H1 (cell line): ENCODE measurements at regions not wholly inside any gene's neighbourhood (a gene's known extent, or its start where the extent isn't known, plus 50 kb on each side); places are given as distances from the start of the nearest gene placed in this dataset.

ENCODE experiments used
- CTCF ChIA-PET: fragments of 300-600 bp; sonication (Branson Sonifier 250); formaldehyde crosslinking; loops from one replicate; lab custom pipeline; 2021; ENCODE audit not compliant: partially characterized antibody; lab: Charles Lee
- POLR2A ChIA-PET: fragments of 300-600 bp; sonication (Branson Sonifier 250); formaldehyde crosslinking; loops from one replicate; lab custom pipeline; 2021; ENCODE audit warnings: inconsistent platforms; ENCODE audit not compliant: partially characterized antibody; lab: Charles Lee
- DNase-seq, 2 experiments: peaks; one replicate each; pipeline versions ENCODE4 v3.0.0 to v3.0.0-alpha.2; 2010 to 2022; ENCODE audit warnings: low spot score in 2 of 2, low read depth in 1 of 2, mixed read lengths in 1 of 2
- FAIRE-seq: peaks from 2 replicates; lab custom pipeline; 2011; peaks lifted over from hg19 to GRCh38; lab: Jason Lieb, UNC
- H2AFZ ChIP-seq: 2 replicates; pipeline ENCODE4 v1.8.1; 2012; ENCODE audit warnings: low read length, inconsistent platforms
- H2AK5ac ChIP-seq: 2 replicates; pipeline ENCODE4 v1.6.1; 2013; ENCODE audit warnings: low read depth, low read length
- H2BK120ac ChIP-seq: replicated peaks from 2 replicates; pipeline ENCODE3; 2013; ENCODE audit warnings: low read depth, low read length, inconsistent platforms
- H2BK12ac ChIP-seq: 2 replicates; pipeline ENCODE4 v1.6.1; 2013; ENCODE audit warnings: low read depth, low read length
- H2BK15ac ChIP-seq: 2 replicates; pipeline ENCODE4 v1.6.1; 2013; ENCODE audit warnings: low read length
- H2BK20ac ChIP-seq: 2 replicates; pipeline ENCODE4 v1.6.1; 2013; ENCODE audit warnings: low read length
- H2BK5ac ChIP-seq: 2 replicates; pipeline ENCODE4 v1.6.1; 2013; ENCODE audit warnings: low read depth, low read length
- H3K14ac ChIP-seq: 2 replicates; pipeline ENCODE4 v1.6.1; 2013; ENCODE audit warnings: inconsistent platforms; ENCODE audit not compliant: insufficient read length
- H3K18ac ChIP-seq: 2 replicates; pipeline ENCODE4 v1.6.1; 2013; ENCODE audit warnings: low read length; ENCODE audit errors: extremely low read depth
- H3K23ac ChIP-seq: 2 replicates; pipeline ENCODE4 v1.6.1; 2013; ENCODE audit warnings: inconsistent platforms; ENCODE audit not compliant: insufficient read length
- H3K23me2 ChIP-seq: 2 replicates; pipeline ENCODE4 v1.6.1; 2013; ENCODE audit warnings: low read depth, low read length
- H3K27ac ChIP-seq: 2 replicates; pipeline ENCODE4 v1.6.1; 2011; ENCODE audit warnings: low read depth, low read length, inconsistent platforms
- H3K27me3 ChIP-seq, 4 experiments: replicated peaks in 1 of 4; 1 replicate in 1 of 4; 2 replicates in 3 of 4; pipeline versions ENCODE4 v1.6.1 to v1.8.1; 2011 to 2013; ENCODE audit warnings: low read length in 3 of 4, mild to moderate bottlenecking in 3 of 4, inconsistent platforms in 2 of 4, mixed read lengths in 2 of 4, moderate library complexity in 1 of 4; ENCODE audit not compliant: control insufficient read depth in 3 of 4, insufficient read depth in 3 of 4; ENCODE audit errors: extremely low read depth in 1 of 4
- H3K36me3 ChIP-seq, 4 experiments: 2 replicates each; pipeline versions ENCODE4 v1.6.1 to v1.8.1; 2011 to 2013; ENCODE audit warnings: mild to moderate bottlenecking in 4 of 4, low read length in 3 of 4, moderate library complexity in 2 of 4, control low read depth in 1 of 4, inconsistent platforms in 1 of 4; ENCODE audit not compliant: insufficient read depth in 4 of 4, control insufficient read depth in 2 of 4
- H3K4ac ChIP-seq: replicated peaks from 2 replicates; pipeline ENCODE3; 2013; ENCODE audit warnings: low read length, low read depth, mixed read lengths, inconsistent platforms; ENCODE audit not compliant: insufficient read length
- H3K4me1 ChIP-seq, 4 experiments: replicated peaks in 1 of 4; 1 replicate in 1 of 4; 2 replicates in 3 of 4; pipeline versions ENCODE4 v1.6.1 to v1.8.1; 2011 to 2013; ENCODE audit warnings: low read length in 3 of 4, inconsistent platforms in 2 of 4, mixed read lengths in 1 of 4; ENCODE audit not compliant: insufficient read depth in 4 of 4, control insufficient read depth in 3 of 4
- H3K4me2 ChIP-seq, 2 experiments: 2 replicates each; pipeline versions ENCODE4 v1.6.1 to v1.8.1; 2011 to 2013; ENCODE audit warnings: low read depth in 2 of 2, low read length in 2 of 2, control low read depth in 1 of 2, inconsistent platforms in 1 of 2, mild to moderate bottlenecking in 1 of 2; ENCODE audit not compliant: insufficient read depth in 1 of 2
- H3K4me3 ChIP-seq, 4 experiments: fragments of 200-600, 300-600 bp in 1 of 4; sonication (generic), shearing (Covaris generic), sonication (Bioruptor Twin) in 1 of 4; 2 replicates each; pipeline versions ENCODE4 v1.5.1 to v1.8.1; 2011 to 2016; ENCODE audit warnings: low read length in 4 of 4, low read depth in 3 of 4, control low read depth in 2 of 4, inconsistent platforms in 2 of 4, mild to moderate bottlenecking in 2 of 4, mixed read lengths in 1 of 4, moderate library complexity in 1 of 4; ENCODE audit not compliant: insufficient read depth in 2 of 4; ENCODE audit errors: extremely low read depth in 1 of 4
- H3K56ac ChIP-seq: replicated peaks from 2 replicates; pipeline ENCODE3; 2013; ENCODE audit warnings: low read depth, mild to moderate bottlenecking, mixed read lengths, low read length, inconsistent platforms; ENCODE audit not compliant: insufficient read length
- H3K79me1 ChIP-seq: 2 replicates; pipeline ENCODE4 v1.6.1; 2013; ENCODE audit warnings: low read depth, low read length, control low read depth
- H3K79me2 ChIP-seq, 2 experiments: 2 replicates each; pipeline versions ENCODE4 v1.6.1 to v1.8.1; 2012 to 2013; ENCODE audit warnings: low read length in 2 of 2, mild to moderate bottlenecking in 2 of 2, inconsistent platforms in 1 of 2; ENCODE audit not compliant: insufficient read depth in 2 of 2, control insufficient read depth in 1 of 2
- H3K9ac ChIP-seq, 4 experiments: replicated peaks in 1 of 4; 1 replicate in 1 of 4; 2 replicates in 3 of 4; pipeline versions ENCODE4 v1.6.1 to v1.8.1; 2011 to 2013; ENCODE audit warnings: low read depth in 3 of 4, low read length in 3 of 4, control low read depth in 2 of 4, mild to moderate bottlenecking in 2 of 4, moderate library complexity in 2 of 4, inconsistent platforms in 1 of 4; ENCODE audit errors: extremely low read depth in 1 of 4
- H3K9me3 ChIP-seq, 2 experiments: 2 replicates each; pipeline versions ENCODE4 v1.6.1 to v1.8.1; 2012 to 2013; ENCODE audit warnings: mild to moderate bottlenecking in 2 of 2, moderate library complexity in 2 of 2, control low read depth in 1 of 2, inconsistent platforms in 1 of 2, low read depth in 1 of 2, low read length in 1 of 2, mixed read lengths in 1 of 2; ENCODE audit not compliant: insufficient read depth in 2 of 2
- H4K20me1 ChIP-seq, 2 experiments: replicated peaks in 1 of 2; 2 replicates each; pipeline versions ENCODE3 to v1.8.1; 2011 to 2013; ENCODE audit warnings: inconsistent platforms in 2 of 2, low read length in 2 of 2, mild to moderate bottlenecking in 1 of 2; ENCODE audit not compliant: insufficient read depth in 2 of 2, control insufficient read depth in 1 of 2
- H4K5ac ChIP-seq: 2 replicates; pipeline ENCODE4 v1.6.1; 2013; ENCODE audit warnings: low read length, low read depth, mixed read lengths, inconsistent platforms; ENCODE audit not compliant: insufficient read length
- H4K8ac ChIP-seq: 2 replicates; pipeline ENCODE4 v1.8.0; 2013; ENCODE audit warnings: mild to moderate bottlenecking, moderate library complexity, low read length, inconsistent platforms; ENCODE audit not compliant: insufficient read depth; ENCODE audit errors: extremely low read depth
- H4K91ac ChIP-seq: replicated peaks from 2 replicates; pipeline ENCODE3; 2013; ENCODE audit warnings: low read length, mixed read lengths, inconsistent platforms; ENCODE audit not compliant: insufficient read length
- ASH2L ChIP-seq: fragments of 200-600, 300-600 bp; sonication (generic); IDR thresholded peaks from one replicate; pipeline ENCODE4 v1.7.1; 2017; ENCODE audit warnings: low read length
- BCL11A ChIP-seq, 2 experiments: IDR thresholded peaks; one replicate each; pipeline ENCODE4 v1.6.1; 2011; ENCODE audit warnings: low read depth in 2 of 2, low read length in 2 of 2, mild to moderate bottlenecking in 2 of 2
- EGR1 ChIP-seq: IDR thresholded peaks from 2 replicates; pipeline ENCODE4 v1.6.1; 2011; ENCODE audit warnings: low read depth, low read length, borderline replicate concordance
- KDM1A ChIP-seq: fragments of 200-600, 300-600 bp; sonication (generic); IDR thresholded peaks from 2 replicates; pipeline ENCODE4 v1.7.1; 2016; ENCODE audit warnings: mild to moderate bottlenecking, low read length, borderline replicate concordance
- MAFK ChIP-seq: IDR thresholded peaks from 2 replicates; pipeline ENCODE4 v1.6.1; 2012; ENCODE audit warnings: low read depth, mild to moderate bottlenecking, improper control_type of control experiment, low read length
- SUZ12 ChIP-seq: fragments of 200-600 bp; sonication (generic); IDR thresholded peaks from 2 replicates; pipeline ENCODE4 v1.6.1; 2012; ENCODE audit warnings: mild to moderate bottlenecking, inconsistent platforms, low read length, moderate library complexity, mixed read lengths
- ZNF274 ChIP-seq: IDR thresholded peaks from 2 replicates; pipeline ENCODE4 v1.7.0; 2012; ENCODE audit warnings: low read length, borderline replicate concordance; ENCODE audit errors: extremely low read depth
- WGBS, 2 experiments: shearing (Covaris generic) in 1 of 2; methylation state at CpG; one replicate each; pipeline versions ENCODE4 v1.1.6 to v1.1.7; 2013 to 2015; ENCODE audit warnings: low lambda C conversion rate in 2 of 2, mixed read lengths in 2 of 2, inconsistent platforms in 1 of 2, low coverage in 1 of 2, missing lambda C conversion rate in 1 of 2; ENCODE audit not compliant: insufficient replicate concordance in 2 of 2, insufficient coverage in 1 of 2, insufficient read length in 1 of 2; ENCODE audit errors: extremely low coverage in 1 of 2, missing lambda C conversion rate in 1 of 2; 5-methylcytosine and 5-hydroxymethylcytosine counted together
- TF ChIP-seq, protein P1 (sequence below): IDR thresholded peaks from 2 replicates; pipeline ENCODE4 v1.6.1; 2011; ENCODE audit warnings: low read length, improper control_type of control experiment

GRCh38 chr22:48835364-48835763, 992.3 kb downstream of the BRD1 start:
- no peak overlapping the region for H2BK12ac ChIP-seq
- no peaks in the 10 kb centered on the region for H3K79me2 ChIP-seq
- no peak overlapping the region for H3K23ac ChIP-seq
- peaks cover 0 to 2% (median 0%) of the 10 kb centered on the region in 4 experiments; a peak in 3 of 7 replicates for H3K4me1 ChIP-seq
- no peak overlapping the region for H2BK5ac ChIP-seq
- H3K9me3 ChIP-seq, result peaks cover 0 to 9% of the 10 kb centered on the region in 2 experiments; a peak in 2 of 4 replicates
- H3K36me3 ChIP-seq, result no peaks in the 10 kb centered on the region
- no peak overlapping the region for H3K4ac ChIP-seq
- TF ChIP-seq BCL11A (IDR thresholded peaks at IDR 0.05; ENCODE audit: low read depth in 2 of 2, low read length in 2 of 2), result no peak
- TF ChIP-seq KDM1A, result no peak
- no peak for TF ChIP-seq EGR1
- TF ChIP-seq, protein P1, sequence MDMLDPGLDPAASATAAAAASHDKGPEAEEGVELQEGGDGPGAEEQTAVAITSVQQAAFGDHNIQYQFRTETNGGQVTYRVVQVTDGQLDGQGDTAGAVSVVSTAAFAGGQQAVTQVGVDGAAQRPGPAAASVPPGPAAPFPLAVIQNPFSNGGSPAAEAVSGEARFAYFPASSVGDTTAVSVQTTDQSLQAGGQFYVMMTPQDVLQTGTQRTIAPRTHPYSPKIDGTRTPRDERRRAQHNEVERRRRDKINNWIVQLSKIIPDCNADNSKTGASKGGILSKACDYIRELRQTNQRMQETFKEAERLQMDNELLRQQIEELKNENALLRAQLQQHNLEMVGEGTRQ, result no peak
- TF ChIP-seq MAFK, result no peak
- no peak for TF ChIP-seq ASH2L
- no peak for TF ChIP-seq ZNF274
- TF ChIP-seq SUZ12, result no peak
- no peak overlapping the region for H3K14ac ChIP-seq
- H3K4me2 ChIP-seq, result no peak overlapping the region
- no peak overlapping the region for H4K5ac ChIP-seq
- H3K18ac ChIP-seq, result no peak overlapping the region
- H2AFZ ChIP-seq, result no peak overlapping the region
- no peak overlapping the region for H2BK15ac ChIP-seq
- H2AK5ac ChIP-seq, result no peak overlapping the region
- no peak overlapping the region for H3K27ac ChIP-seq
- 91% methylated on average over 11 of the region's 11 CpGs; no CpG with 5 or more reads in 1 of the 2 experiments for WGBS, 2 experiments
- peaks cover 0 to 2% (median 0%) of the 10 kb centered on the region in 4 experiments; a peak in 1 of 7 replicates for H3K27me3 ChIP-seq
- FAIRE-seq, result no peak
- POLR2A ChIA-PET, result no interaction called here
- H4K91ac ChIP-seq, result no peak overlapping the region
- H3K56ac ChIP-seq, result no peak overlapping the region
- H2BK20ac ChIP-seq, result no peak overlapping the region
- CTCF ChIA-PET, result interaction anchor here (0.7 to 1.8 kb wide), 2 partner anchors 14 to 547 kb away, joined by 3 to 4 read pairs; no protein-coding TSS in a partner anchor
- DNase-seq, result no peak
- no peak overlapping the region for H3K4me3 ChIP-seq
- no peak overlapping the region for H4K8ac ChIP-seq
- no peaks in the 10 kb centered on the region; the same call in 1 of the 2 replicates for H3K23me2 ChIP-seq
- H2BK120ac ChIP-seq, result no peak overlapping the region
- no peaks in the 10 kb centered on the region for H3K79me1 ChIP-seq
- H4K20me1 ChIP-seq, result peaks cover 0 to 3% of the 10 kb centered on the region in 2 experiments
- H3K9ac ChIP-seq, result no peak overlapping the region
